Endothelial cell of umbilical vein (primary cell): ENCODE measurements at regions not wholly inside any gene's neighbourhood (a gene's known extent, or its start where the extent isn't known, plus 50 kb on each side); places are given as distances from the start of the nearest gene placed in this dataset.

ENCODE experiments used
- BruUV-seq: library from RNA; stranded (reverse); fragments of 400-500 nt; replicated peaks from 2 replicates; lab custom pipeline; 2021; lab: Mats Ljungman, UMichigan
- CTCF ChIA-PET: fragments of 300-600, 350-600 bp; sonication (Branson Sonifier 250); formaldehyde crosslinking; loops from one replicate; lab custom pipeline; 2021; ENCODE audit warnings: antibody characterized with exemption, inconsistent platforms; lab: Charles Lee
- POLR2A ChIA-PET: fragments of 300-600, 350-600 bp; sonication (Branson Sonifier 250); formaldehyde crosslinking; loops from one replicate; lab custom pipeline; 2021; ENCODE audit warnings: antibody characterized with exemption, inconsistent platforms; lab: Charles Lee
- DNase-seq: peaks from one replicate; pipeline ENCODE4 v3.0.0-alpha.2; 2011; ENCODE audit warnings: low read depth, low spot score
- FAIRE-seq: peaks from 2 replicates; lab custom pipeline; 2011; peaks lifted over from hg19 to GRCh38; lab: Jason Lieb, UNC
- H2AFZ ChIP-seq: 2 replicates; pipeline ENCODE4 v1.6.0; 2012; ENCODE audit warnings: low read depth, low read length, control low read depth, inconsistent platforms
- H3K27ac ChIP-seq: 2 replicates; pipeline ENCODE4 v1.5.1; 2011; ENCODE audit warnings: low read depth, mild to moderate bottlenecking, control low read depth, low read length, moderate library complexity; ENCODE audit not compliant: insufficient read depth
- H3K27me3 ChIP-seq, 2 experiments: 2 replicates each; pipeline versions ENCODE4 v1.6.0 to v1.6.1; 2011; ENCODE audit warnings: low read length in 2 of 2, mixed read lengths in 1 of 2; ENCODE audit not compliant: control insufficient read depth in 2 of 2, insufficient read depth in 2 of 2
- H3K36me3 ChIP-seq, 2 experiments: 2 replicates in 1 of 2; 3 replicates in 1 of 2; pipeline ENCODE4 v1.5.1; 2011; ENCODE audit warnings: low read length in 2 of 2, mild to moderate bottlenecking in 1 of 2, moderate library complexity in 1 of 2; ENCODE audit not compliant: control insufficient read depth in 2 of 2, insufficient read depth in 2 of 2; ENCODE audit errors: extremely low read depth in 1 of 2
- H3K4me1 ChIP-seq: 3 replicates; pipeline ENCODE4 v1.5.1; 2011; ENCODE audit warnings: mild to moderate bottlenecking, low read length; ENCODE audit not compliant: control insufficient read depth, insufficient read depth; ENCODE audit errors: extremely low read depth
- H3K4me2 ChIP-seq: 2 replicates; pipeline ENCODE4 v1.6.1; 2011; ENCODE audit warnings: low read length, control low read depth, mixed read lengths; ENCODE audit not compliant: insufficient read depth
- H3K4me3 ChIP-seq, 3 experiments: fragments of 200-600 bp in 1 of 3; sonication (generic), shearing (Covaris generic) in 1 of 3; replicated peaks in 1 of 3; 2 replicates each; pipeline ENCODE4 v1.5.1; 2011 to 2016; ENCODE audit warnings: control low read depth in 3 of 3, low read length in 3 of 3, mild to moderate bottlenecking in 2 of 3, inconsistent platforms in 1 of 3, low read depth in 1 of 3, moderate library complexity in 1 of 3; ENCODE audit not compliant: insufficient read depth in 1 of 3
- H3K79me2 ChIP-seq: 2 replicates; pipeline ENCODE4 v1.6.0; 2012; ENCODE audit warnings: low read length, inconsistent platforms; ENCODE audit not compliant: control insufficient read depth, insufficient read depth
- H3K9ac ChIP-seq: replicated peaks from 2 replicates; pipeline ENCODE3; 2011; ENCODE audit warnings: low read length, control low read depth; ENCODE audit not compliant: insufficient read depth; ENCODE audit errors: extremely low read depth
- H3K9me1 ChIP-seq: replicated peaks from 3 replicates; pipeline ENCODE4 v1.6.0; 2011; ENCODE audit warnings: mild to moderate bottlenecking, low read length; ENCODE audit not compliant: control insufficient read depth, insufficient read depth; ENCODE audit errors: extremely low read depth
- H3K9me3 ChIP-seq: replicated peaks from 2 replicates; pipeline ENCODE4 v1.5.1; 2012; ENCODE audit warnings: low read length, inconsistent platforms; ENCODE audit not compliant: control insufficient read depth, insufficient read depth
- H4K20me1 ChIP-seq: replicated peaks from 2 replicates; pipeline ENCODE3; 2011; ENCODE audit warnings: mild to moderate bottlenecking, low read length; ENCODE audit not compliant: control insufficient read depth, insufficient read depth; ENCODE audit errors: extremely low read depth
- EZH2 ChIP-seq: IDR thresholded peaks from 2 replicates; pipeline ENCODE4 v1.6.1; 2012; ENCODE audit warnings: borderline replicate concordance, low read depth, mild to moderate bottlenecking, moderate library complexity, low read length, inconsistent platforms; ENCODE audit not compliant: severe bottlenecking
- FOS ChIP-seq: IDR thresholded peaks from 2 replicates; pipeline ENCODE4 v1.6.1; 2011; ENCODE audit warnings: mild to moderate bottlenecking, low read length, moderate library complexity, borderline replicate concordance; ENCODE audit not compliant: insufficient read depth
- GATA2 ChIP-seq: IDR thresholded peaks from 2 replicates; pipeline ENCODE4 v1.7.0; 2011; ENCODE audit warnings: low read depth, mild to moderate bottlenecking, moderate library complexity, mixed read lengths, low read length; ENCODE audit not compliant: insufficient read length, insufficient read depth
- JUN ChIP-seq: IDR thresholded peaks from 2 replicates; pipeline ENCODE4 v1.6.1; 2011; ENCODE audit warnings: borderline replicate concordance, low read depth; ENCODE audit not compliant: insufficient read length, insufficient read depth
- MYC ChIP-seq: IDR thresholded peaks from one replicate; pipeline ENCODE4 v1.6.1; 2011; ENCODE audit warnings: mild to moderate bottlenecking, low read depth, low read length
- POLR2A ChIP-seq: IDR thresholded peaks from 2 replicates; pipeline ENCODE4 v1.6.1; 2012; ENCODE audit warnings: low read depth, mild to moderate bottlenecking, control low read depth, low read length
- POLR2AphosphoS5 ChIP-seq: IDR thresholded peaks from 2 replicates; pipeline ENCODE4 v1.6.1; 2012; ENCODE audit warnings: low read depth, mild to moderate bottlenecking, control low read depth, low read length, moderate library complexity; ENCODE audit not compliant: insufficient read depth
- dilution Hi-C: fragments of 300-500 bp; cut with MboI; formaldehyde crosslinking; loops from one replicate; pipeline ENCODE4 v1.15.0; 2019; ENCODE audit warnings: low sequenced_read_pairs; ENCODE audit not compliant: extremely low pct_ligation_motif_present
- intact Hi-C: fragments of 100-400 bp; cut with micrococcal nuclease; formaldehyde crosslinking; loops from one replicate; pipeline ENCODE4 v1.10.0; 2022
- TF ChIP-seq, protein P1 (sequence below), 2 donors: IDR thresholded peaks; 1 replicate in 1 of 2; 2 replicates in 1 of 2; pipeline ENCODE4 v1.5.1; 2011; ENCODE audit warnings: low read length in 2 of 2, mild to moderate bottlenecking in 2 of 2, moderate library complexity in 2 of 2, control low read depth in 1 of 2, inconsistent platforms in 1 of 2, low read depth in 1 of 2; ENCODE audit not compliant: insufficient read depth in 1 of 2; ENCODE audit errors: extremely low read depth in 1 of 2
- TF ChIP-seq, protein P2 (sequence below): IDR thresholded peaks from 2 replicates; pipeline ENCODE4 v1.6.1; 2011; ENCODE audit not compliant: insufficient read depth, insufficient read length

DNA sequence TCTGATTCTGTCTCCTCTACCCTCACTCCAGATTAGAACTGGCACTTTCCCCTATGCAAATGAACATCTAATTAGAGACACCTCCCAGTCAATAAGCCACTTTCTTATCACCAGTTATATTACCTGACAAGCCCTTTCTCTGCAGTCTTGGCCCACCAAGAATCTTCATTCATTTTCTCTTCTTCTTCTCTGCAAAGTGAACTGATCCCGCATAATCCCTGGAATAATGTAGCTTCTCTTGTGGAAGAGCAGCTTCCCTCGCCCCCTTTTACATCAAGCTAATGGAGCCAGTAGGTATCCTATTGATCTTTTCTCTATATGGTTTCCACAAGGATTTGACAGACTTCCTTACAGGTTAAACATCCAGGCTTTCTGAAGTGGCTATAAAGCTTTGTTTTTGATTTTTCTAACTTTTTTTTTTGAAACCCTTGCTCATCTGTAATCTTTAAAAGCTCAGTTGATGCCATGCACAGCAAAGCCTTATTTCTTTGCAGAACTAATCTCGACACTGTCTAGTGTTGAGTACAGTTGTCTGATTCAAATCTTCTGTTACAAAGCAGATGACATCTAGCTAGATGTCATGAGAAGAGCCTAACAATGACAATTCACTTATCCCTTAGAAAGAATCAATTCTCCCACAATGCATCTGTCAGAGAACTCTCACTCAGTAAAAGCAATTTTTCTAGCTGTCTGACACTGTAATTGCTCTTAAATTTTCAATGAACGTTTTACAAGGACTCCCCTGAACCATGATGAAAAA, 281.4 kb downstream of the ISL1 start:
- Histone ChIP-seq H3K9me1 (no peaks in the 10 kb centered on the region), H3K9me3 (no peaks in the 10 kb centered on the region), H3K27ac (no peak overlapping the region), H3K9ac (no peak overlapping the region), H3K36me3 (no peaks in the 10 kb centered on the region), H3K27me3 (no peaks in the 10 kb centered on the region), H3K4me3 (no peak overlapping the region), H4K20me1 (no peaks in the 10 kb centered on the region), H2AFZ (no peak overlapping the region), H3K4me1 (peaks cover 9% of the 10 kb centered on the region), H3K4me2 (no peak overlapping the region), H3K79me2 (no peaks in the 10 kb centered on the region)
- CTCF ChIA-PET, result interaction anchor here (0.9 to 1.4 kb wide), 4 partner anchors 13 to 701 kb away, joined by 3 to 4 read pairs (median 4); no protein-coding TSS in a partner anchor
- intact Hi-C loops (no loop called here), dilution Hi-C loops (no loop called here)
- TF ChIP-seq EZH2 (no peak), GATA2 (no peak), JUN (no peak), FOS (no peak), MYC (no peak), POLR2AphosphoS5 (no peak), POLR2A (no peak)
- TF ChIP-seq, protein P1, sequence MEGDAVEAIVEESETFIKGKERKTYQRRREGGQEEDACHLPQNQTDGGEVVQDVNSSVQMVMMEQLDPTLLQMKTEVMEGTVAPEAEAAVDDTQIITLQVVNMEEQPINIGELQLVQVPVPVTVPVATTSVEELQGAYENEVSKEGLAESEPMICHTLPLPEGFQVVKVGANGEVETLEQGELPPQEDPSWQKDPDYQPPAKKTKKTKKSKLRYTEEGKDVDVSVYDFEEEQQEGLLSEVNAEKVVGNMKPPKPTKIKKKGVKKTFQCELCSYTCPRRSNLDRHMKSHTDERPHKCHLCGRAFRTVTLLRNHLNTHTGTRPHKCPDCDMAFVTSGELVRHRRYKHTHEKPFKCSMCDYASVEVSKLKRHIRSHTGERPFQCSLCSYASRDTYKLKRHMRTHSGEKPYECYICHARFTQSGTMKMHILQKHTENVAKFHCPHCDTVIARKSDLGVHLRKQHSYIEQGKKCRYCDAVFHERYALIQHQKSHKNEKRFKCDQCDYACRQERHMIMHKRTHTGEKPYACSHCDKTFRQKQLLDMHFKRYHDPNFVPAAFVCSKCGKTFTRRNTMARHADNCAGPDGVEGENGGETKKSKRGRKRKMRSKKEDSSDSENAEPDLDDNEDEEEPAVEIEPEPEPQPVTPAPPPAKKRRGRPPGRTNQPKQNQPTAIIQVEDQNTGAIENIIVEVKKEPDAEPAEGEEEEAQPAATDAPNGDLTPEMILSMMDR (IDR thresholded peaks at IDR 0.05; ENCODE audit: extremely low read depth in 1 of 2, insufficient read depth in 1 of 2, low read depth in 1 of 2, low read length in 2 of 2), result no peak
- TF ChIP-seq, protein P2, sequence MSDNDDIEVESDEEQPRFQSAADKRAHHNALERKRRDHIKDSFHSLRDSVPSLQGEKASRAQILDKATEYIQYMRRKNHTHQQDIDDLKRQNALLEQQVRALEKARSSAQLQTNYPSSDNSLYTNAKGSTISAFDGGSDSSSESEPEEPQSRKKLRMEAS, result no peak
- BruUV-seq, result no TSS peak
- POLR2A ChIA-PET, result no interaction called here
- FAIRE-seq (no peak), DNase-seq (no peak)
